BJ (cell line): ENCODE measurements at regions not wholly inside any gene's neighbourhood (a gene's known extent, or its start where the extent isn't known, plus 50 kb on each side); places are given as distances from the start of the nearest gene placed in this dataset.
"Not testable (repeated sequence)": the region's sequence is repeated elsewhere in the genome, so short reads cannot be mapped to it uniquely, and the experiment has no call there.

Source experiments
- CTCF ChIA-PET: fragments of 350-600 bp; formaldehyde crosslinking; extraction: SDS; loops from one replicate; lab custom pipeline; 2021; ENCODE audit warnings: antibody characterized with exemption, inconsistent platforms; lab: Yijun Ruan, JAX
- POLR2A ChIA-PET: fragments of 300-600 bp; sonication (Branson Sonifier 250); formaldehyde crosslinking; extraction: SDS; loops from one replicate; lab custom pipeline; 2021; ENCODE audit warnings: antibody characterized with exemption; lab: Charles Lee
- DNase-seq: peaks from one replicate; pipeline ENCODE4 v3.0.0-alpha.2; 2011; ENCODE audit warnings: low read depth
- H3K27me3 ChIP-seq: 2 replicates; pipeline ENCODE4 v1.6.0; 2011; ENCODE audit warnings: low read length; ENCODE audit not compliant: control insufficient read depth, insufficient read depth
- H3K36me3 ChIP-seq: 2 replicates; pipeline ENCODE4 v1.5.1; 2011; ENCODE audit warnings: low read length; ENCODE audit not compliant: control insufficient read depth, insufficient read depth
- H3K4me3 ChIP-seq: 2 replicates; pipeline ENCODE4 v1.5.1; 2011; ENCODE audit warnings: low read depth, mild to moderate bottlenecking, control low read depth, low read length
- CTCF ChIP-seq: IDR thresholded peaks from 2 replicates; pipeline ENCODE4 v1.5.1; 2011; ENCODE audit warnings: low read depth, mild to moderate bottlenecking, control low read depth, inconsistent platforms, low read length, moderate library complexity; ENCODE audit not compliant: insufficient read depth

- H3K27me3 ChIP-seq = no peaks in the 10 kb centered on the region
- H3K4me3 ChIP-seq = no peak overlapping the region
- CTCF ChIA-PET = no interaction called here
- DNase-seq = no peak
- POLR2A ChIA-PET = no interaction called here
- H3K36me3 ChIP-seq = no peaks in the 10 kb centered on the region
- TF ChIP-seq CTCF = no peak
Measured at GRCh38 chr4:174055344-174055743, 228.1 kb downstream of the FBXO8 start.

GRCh38 chr4:174053895-174054294 is 229.6 kb downstream of the FBXO8 start:
- DNase-seq = no peak
- no peaks in the 10 kb centered on the region for H3K27me3 ChIP-seq
- TF ChIP-seq CTCF = no peak
- H3K4me3 ChIP-seq = no peak overlapping the region
- POLR2A ChIA-PET = no interaction called here
- CTCF ChIA-PET = no interaction called here
- H3K36me3 ChIP-seq = no peaks in the 10 kb centered on the region

GRCh38 chr4:174047363-174047762 is 236.1 kb downstream of the FBXO8 start:
- no peak for DNase-seq
- no peaks in the 10 kb centered on the region for H3K36me3 ChIP-seq
- ChIA-PET CTCF (no interaction called here), POLR2A (no interaction called here)
- no peak for TF ChIP-seq CTCF
- H3K27me3 ChIP-seq = no peaks in the 10 kb centered on the region
- H3K4me3 ChIP-seq = no peak overlapping the region

GRCh38 chr4:174045829-174046228 is 237.6 kb downstream of the FBXO8 start:
- H3K27me3 ChIP-seq, DNase-seq, H3K4me3 ChIP-seq, CTCF ChIA-PET, POLR2A ChIA-PET, H3K36me3 ChIP-seq: not testable (repeated sequence)

GRCh38 chr4:174045381-174045780 is 238.1 kb downstream of the FBXO8 start:
- no peak overlapping the region for H3K4me3 ChIP-seq
- DNase-seq = no peak
- no peak for TF ChIP-seq CTCF
- CTCF ChIA-PET = no interaction called here
- POLR2A ChIA-PET = no interaction called here
- H3K36me3 ChIP-seq = no peaks in the 10 kb centered on the region
- H3K27me3 ChIP-seq = no peaks in the 10 kb centered on the region

GRCh38 chr4:174041555-174042105 is 241.8 kb downstream of the FBXO8 start:
- no peak for DNase-seq
- no peak for TF ChIP-seq CTCF
- Histone ChIP-seq H3K36me3 (no peaks in the 10 kb centered on the region), H3K27me3 (no peaks in the 10 kb centered on the region), H3K4me3 (no peak overlapping the region)
- ChIA-PET POLR2A (no interaction called here), CTCF (no interaction called here)
